Suprapubic skin (tissue), 3 donors: ENCODE measurements at regions not wholly inside any gene's neighbourhood (a gene's known extent, or its start where the extent isn't known, plus 50 kb on each side); places are given as distances from the start of the nearest gene placed in this dataset.

Source experiments
- CTCF ChIP-seq, 2 donors: fragments of 200-600 bp in 1 of 2; fragments of 450-650 bp in 1 of 2; sonication (generic) in 1 of 2; IDR thresholded peaks; one replicate each; pipeline ENCODE4 v1.5.1; 2016 to 2019; ENCODE audit warnings: antibody characterized with exemption in 2 of 2, mild to moderate bottlenecking in 1 of 2, moderate library complexity in 1 of 2
- EP300 ChIP-seq: sonication (generic); formaldehyde crosslinking; IDR thresholded peaks from one replicate; pipeline ENCODE4 v1.6.1; 2017; ENCODE audit warnings: antibody characterized with exemption
- POLR2A ChIP-seq, 2 donors: fragments of 450-650 bp; IDR thresholded peaks; one replicate each; pipeline ENCODE4 v1.6.1; 2017; ENCODE audit warnings: antibody characterized with exemption in 2 of 2, mild to moderate bottlenecking in 2 of 2, moderate library complexity in 2 of 2

- TF ChIP-seq EP300 (no peak), CTCF (IDR thresholded peaks at IDR 0.05) (no peak), POLR2A (IDR thresholded peaks at IDR 0.05) (no peak)
These were observed 131.3 kb downstream of the SUCLA2 start for GRCh38 chr13:47869776-47870175.
